K562 (cell line): ENCODE measurements at regions not wholly inside any gene's neighbourhood (a gene's known extent, or its start where the extent isn't known, plus 50 kb on each side); places are given as distances from the start of the nearest gene placed in this dataset.
A peak's percentile ranks its signal among the peaks of the same experiment; 100 is the strongest.

Source experiments
- ARHGAP35 ChIP-seq: fragments of 450-650 bp; IDR thresholded peaks from 2 replicates; pipeline ENCODE4 v1.6.1; 2018; ENCODE audit not compliant: partially characterized antibody
- BCOR ChIP-seq: fragments of 450-650 bp; IDR thresholded peaks from 2 replicates; pipeline ENCODE4 v1.6.1; 2016
- CBFA2T2 ChIP-seq: fragments of 450-650 bp; conservative IDR thresholded peaks from 2 replicates; pipeline ENCODE4 v1.6.1; 2017; ENCODE audit warnings: mild to moderate bottlenecking
- CC2D1A ChIP-seq: fragments of 450-650 bp; IDR thresholded peaks from 2 replicates; pipeline ENCODE4 v1.6.1; 2017; ENCODE audit warnings: mild to moderate bottlenecking
- CCNT2 ChIP-seq: IDR thresholded peaks from 2 replicates; pipeline ENCODE4 v1.6.1; 2011; ENCODE audit warnings: borderline replicate concordance, low read depth, mild to moderate bottlenecking, moderate library complexity, mixed read lengths, low read length; ENCODE audit not compliant: insufficient read length; ENCODE audit errors: extremely low read depth
- JUND ChIP-seq, 2 experiments: IDR thresholded peaks; 2 replicates in 1 of 2; 3 replicates in 1 of 2; pipeline ENCODE4 v1.6.1; 2011; ENCODE audit warnings: borderline replicate concordance in 2 of 2, low read depth in 2 of 2, low read length in 2 of 2, improper control_type of control experiment in 1 of 2, missing biosample characterization in 1 of 2, missing genetic modification characterization in 1 of 2, missing genetic modification reagents in 1 of 2
- KDM2B ChIP-seq: fragments of 250-450 bp; sonication (Bioruptor Pico); IDR thresholded peaks from 2 replicates; pipeline ENCODE4 v1.8.0; 2021; ENCODE audit warnings: mild to moderate bottlenecking, moderate library complexity
- PHTF2 ChIP-seq: fragments of 250-450 bp; sonication (Bioruptor Pico); IDR thresholded peaks from 2 replicates; pipeline ENCODE4 v1.5.0; 2021; ENCODE audit warnings: mild to moderate bottlenecking
- RAD51 ChIP-seq: fragments of 450-650 bp; IDR thresholded peaks from 2 replicates; pipeline ENCODE4 v1.7.1; 2016; ENCODE audit warnings: low read depth, mild to moderate bottlenecking, borderline replicate concordance
- TAF7 ChIP-seq: fragments of 450-650 bp; IDR thresholded peaks from 2 replicates; pipeline ENCODE4 v1.6.1; 2016; ENCODE audit warnings: missing genetic modification characterization, missing compliant biosample characterization
- WHSC1 ChIP-seq: IDR thresholded peaks from one replicate; pipeline ENCODE4 v1.6.1; 2012; ENCODE audit warnings: low read length, control low read depth, inconsistent platforms
- ZC3H11A ChIP-seq: IDR thresholded peaks from 2 replicates; pipeline ENCODE4 v1.6.1; 2012; ENCODE audit warnings: low read depth, low read length, improper control_type of control experiment
- ZFPM2 ChIP-seq: fragments of 250-450 bp; sonication (Bioruptor Pico); IDR thresholded peaks from 2 replicates; pipeline ENCODE4 v1.5.1; 2022; ENCODE audit warnings: mild to moderate bottlenecking
- TF ChIP-seq, protein P1 (sequence below): sonication (generic); formaldehyde crosslinking; IDR thresholded peaks from 2 replicates; pipeline ENCODE4 v1.8.0; 2022; ENCODE audit warnings: mild to moderate bottlenecking, missing genetic modification reagents
- TF ChIP-seq, protein P2 (sequence below), 3 experiments: fragments of 200-800 bp in 1 of 3; sonication (Bioruptor generic) in 1 of 3; sonication (generic) in 1 of 3; formaldehyde crosslinking in 1 of 3; IDR thresholded peaks; 2 replicates each; pipeline versions ENCODE4 v1.6.1 to v1.8.0; 2016 to 2022; ENCODE audit warnings: mild to moderate bottlenecking in 2 of 3, missing compliant biosample characterization in 2 of 3, missing genetic modification characterization in 2 of 3, missing genetic modification reagents in 1 of 3
- TF ChIP-seq, protein P3 (sequence below): fragments of 250-450 bp; sonication (Bioruptor Pico); IDR thresholded peaks from 2 replicates; pipeline ENCODE4 v1.4.0; 2020
- TF ChIP-seq, protein P4 (sequence below): fragments of 450-650 bp; IDR thresholded peaks from 2 replicates; pipeline ENCODE4 v1.6.1; 2016; ENCODE audit warnings: borderline replicate concordance

DNA sequence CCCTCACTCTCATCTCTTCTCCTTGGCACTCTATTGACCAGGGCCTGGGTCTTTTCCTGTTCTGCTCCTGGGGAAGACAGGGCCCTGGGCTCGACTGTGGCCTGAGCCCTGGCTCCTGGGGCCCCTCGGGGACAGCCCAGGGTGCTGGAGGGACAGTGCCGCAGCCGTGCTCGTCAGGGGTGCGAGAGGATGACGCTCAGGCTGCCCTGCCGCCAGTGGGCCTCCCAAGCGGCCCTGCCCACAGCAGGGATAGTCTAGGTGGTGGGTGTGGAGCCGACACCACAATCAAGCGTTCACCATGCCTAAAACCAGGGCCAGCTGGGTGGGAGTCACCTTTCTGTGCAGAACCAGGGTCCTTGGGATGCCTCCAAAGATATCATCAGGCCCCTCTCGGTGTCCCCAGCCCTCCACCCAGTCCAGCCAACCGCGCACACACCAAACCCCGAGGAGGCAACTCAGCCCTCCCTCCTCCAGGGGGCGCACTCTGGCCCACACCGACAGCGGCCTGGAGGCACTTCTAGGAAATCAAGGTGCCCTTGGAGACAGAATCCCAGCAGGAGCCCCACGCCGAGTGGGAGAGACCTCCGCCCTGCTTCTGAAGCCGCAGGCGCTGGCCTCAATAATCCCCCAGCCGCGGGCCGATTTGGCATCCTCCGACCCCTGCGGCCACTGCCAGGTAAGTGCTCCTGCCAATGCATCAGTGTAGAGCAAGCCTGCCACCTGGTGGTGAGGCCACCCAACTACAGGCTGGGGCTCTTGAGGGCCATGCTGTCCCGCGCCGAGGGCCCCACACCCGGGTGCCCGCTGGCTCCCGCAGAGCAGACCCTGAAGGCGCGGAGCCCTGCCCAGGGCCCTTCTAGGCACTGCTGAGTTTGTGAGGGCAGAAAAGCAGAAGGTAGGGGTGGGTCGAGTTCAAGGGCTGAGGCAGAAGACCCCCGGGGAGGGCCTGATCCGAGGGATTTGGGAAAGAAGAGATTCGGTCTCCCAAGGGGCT is 496.4 kb downstream of the BUD13 start (continued):
- TF ChIP-seq, protein P1, sequence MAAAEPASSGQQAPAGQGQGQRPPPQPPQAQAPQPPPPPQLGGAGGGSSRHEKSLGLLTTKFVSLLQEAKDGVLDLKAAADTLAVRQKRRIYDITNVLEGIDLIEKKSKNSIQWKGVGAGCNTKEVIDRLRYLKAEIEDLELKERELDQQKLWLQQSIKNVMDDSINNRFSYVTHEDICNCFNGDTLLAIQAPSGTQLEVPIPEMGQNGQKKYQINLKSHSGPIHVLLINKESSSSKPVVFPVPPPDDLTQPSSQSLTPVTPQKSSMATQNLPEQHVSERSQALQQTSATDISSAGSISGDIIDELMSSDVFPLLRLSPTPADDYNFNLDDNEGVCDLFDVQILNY (CRISPR knock-in tag), result no peak
- TF ChIP-seq BCOR (0 out of 2 replicates have a peak, but pooled peaks have one; percentile 18), CCNT2 (peak; percentile 40), JUND (IDR thresholded peaks at IDR 0.05; ENCODE audit: borderline replicate concordance, low read depth, low read length) (no peak), JUND (tag; IDR thresholded peaks at IDR 0.05; ENCODE audit: borderline replicate concordance, low read depth, low read length) (no peak), WHSC1 (no peak), RAD51 (no peak; the same call in 1 of the 2 replicates), CBFA2T2 (no peak), ARHGAP35 (no peak), ZC3H11A (no peak), PHTF2 (no peak), KDM2B (CRISPR knock-in tag) (no peak), CC2D1A (peak; percentile 97), ZFPM2 (CRISPR knock-in tag) (no peak), TAF7 (no peak)
- TF ChIP-seq, protein P2, sequence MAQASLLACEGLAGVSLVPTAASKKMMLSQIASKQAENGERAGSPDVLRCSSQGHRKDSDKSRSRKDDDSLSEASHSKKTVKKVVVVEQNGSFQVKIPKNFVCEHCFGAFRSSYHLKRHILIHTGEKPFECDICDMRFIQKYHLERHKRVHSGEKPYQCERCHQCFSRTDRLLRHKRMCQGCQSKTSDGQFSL (CRISPR knock-in tag; IDR thresholded peaks at IDR 0.05), result no peak
- TF ChIP-seq, protein P2 (tag; IDR thresholded peaks at IDR 0.05), result no peak
- TF ChIP-seq, protein P3, sequence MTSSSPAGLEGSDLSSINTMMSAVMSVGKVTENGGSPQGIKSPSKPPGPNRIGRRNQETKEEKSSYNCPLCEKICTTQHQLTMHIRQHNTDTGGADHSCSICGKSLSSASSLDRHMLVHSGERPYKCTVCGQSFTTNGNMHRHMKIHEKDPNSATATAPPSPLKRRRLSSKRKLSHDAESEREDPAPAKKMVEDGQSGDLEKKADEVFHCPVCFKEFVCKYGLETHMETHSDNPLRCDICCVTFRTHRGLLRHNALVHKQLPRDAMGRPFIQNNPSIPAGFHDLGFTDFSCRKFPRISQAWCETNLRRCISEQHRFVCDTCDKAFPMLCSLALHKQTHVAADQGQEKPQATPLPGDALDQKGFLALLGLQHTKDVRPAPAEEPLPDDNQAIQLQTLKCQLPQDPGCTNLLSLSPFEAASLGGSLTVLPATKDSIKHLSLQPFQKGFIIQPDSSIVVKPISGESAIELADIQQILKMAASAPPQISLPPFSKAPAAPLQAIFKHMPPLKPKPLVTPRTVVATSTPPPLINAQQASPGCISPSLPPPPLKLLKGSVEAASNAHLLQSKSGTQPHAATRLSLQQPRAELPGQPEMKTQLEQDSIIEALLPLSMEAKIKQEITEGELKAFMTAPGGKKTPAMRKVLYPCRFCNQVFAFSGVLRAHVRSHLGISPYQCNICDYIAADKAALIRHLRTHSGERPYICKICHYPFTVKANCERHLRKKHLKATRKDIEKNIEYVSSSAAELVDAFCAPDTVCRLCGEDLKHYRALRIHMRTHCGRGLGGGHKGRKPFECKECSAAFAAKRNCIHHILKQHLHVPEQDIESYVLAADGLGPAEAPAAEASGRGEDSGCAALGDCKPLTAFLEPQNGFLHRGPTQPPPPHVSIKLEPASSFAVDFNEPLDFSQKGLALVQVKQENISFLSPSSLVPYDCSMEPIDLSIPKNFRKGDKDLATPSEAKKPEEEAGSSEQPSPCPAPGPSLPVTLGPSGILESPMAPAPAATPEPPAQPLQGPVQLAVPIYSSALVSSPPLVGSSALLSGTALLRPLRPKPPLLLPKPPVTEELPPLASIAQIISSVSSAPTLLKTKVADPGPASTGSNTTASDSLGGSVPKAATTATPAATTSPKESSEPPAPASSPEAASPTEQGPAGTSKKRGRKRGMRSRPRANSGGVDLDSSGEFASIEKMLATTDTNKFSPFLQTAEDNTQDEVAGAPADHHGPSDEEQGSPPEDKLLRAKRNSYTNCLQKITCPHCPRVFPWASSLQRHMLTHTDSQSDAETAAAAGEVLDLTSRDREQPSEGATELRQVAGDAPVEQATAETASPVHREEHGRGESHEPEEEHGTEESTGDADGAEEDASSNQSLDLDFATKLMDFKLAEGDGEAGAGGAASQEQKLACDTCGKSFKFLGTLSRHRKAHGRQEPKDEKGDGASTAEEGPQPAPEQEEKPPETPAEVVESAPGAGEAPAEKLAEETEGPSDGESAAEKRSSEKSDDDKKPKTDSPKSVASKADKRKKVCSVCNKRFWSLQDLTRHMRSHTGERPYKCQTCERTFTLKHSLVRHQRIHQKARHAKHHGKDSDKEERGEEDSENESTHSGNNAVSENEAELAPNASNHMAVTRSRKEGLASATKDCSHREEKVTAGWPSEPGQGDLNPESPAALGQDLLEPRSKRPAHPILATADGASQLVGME (CRISPR knock-in tag), result no peak
- TF ChIP-seq, protein P4, sequence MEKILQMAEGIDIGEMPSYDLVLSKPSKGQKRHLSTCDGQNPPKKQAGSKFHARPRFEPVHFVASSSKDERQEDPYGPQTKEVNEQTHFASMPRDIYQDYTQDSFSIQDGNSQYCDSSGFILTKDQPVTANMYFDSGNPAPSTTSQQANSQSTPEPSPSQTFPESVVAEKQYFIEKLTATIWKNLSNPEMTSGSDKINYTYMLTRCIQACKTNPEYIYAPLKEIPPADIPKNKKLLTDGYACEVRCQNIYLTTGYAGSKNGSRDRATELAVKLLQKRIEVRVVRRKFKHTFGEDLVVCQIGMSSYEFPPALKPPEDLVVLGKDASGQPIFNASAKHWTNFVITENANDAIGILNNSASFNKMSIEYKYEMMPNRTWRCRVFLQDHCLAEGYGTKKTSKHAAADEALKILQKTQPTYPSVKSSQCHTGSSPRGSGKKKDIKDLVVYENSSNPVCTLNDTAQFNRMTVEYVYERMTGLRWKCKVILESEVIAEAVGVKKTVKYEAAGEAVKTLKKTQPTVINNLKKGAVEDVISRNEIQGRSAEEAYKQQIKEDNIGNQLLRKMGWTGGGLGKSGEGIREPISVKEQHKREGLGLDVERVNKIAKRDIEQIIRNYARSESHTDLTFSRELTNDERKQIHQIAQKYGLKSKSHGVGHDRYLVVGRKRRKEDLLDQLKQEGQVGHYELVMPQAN, result no peak
